GM21423 (cell line): ENCODE measurements at regions not wholly inside any gene's neighbourhood (a gene's known extent, or its start where the extent isn't known, plus 50 kb on each side); places are given as distances from the start of the nearest gene placed in this dataset.

Experiments
- ATAC-seq: cut with Tn5 transposase; IDR thresholded peaks from one replicate; pipeline ENCODE4 v1.9.1; 2021; ENCODE audit warnings: mild to moderate bottlenecking, moderate library complexity; ENCODE audit not compliant: unreplicated experiment

GRCh38 chr4:123092586-123092985, 170.2 kb upstream of the NUDT6 start:
- no peak for ATAC-seq

- ATAC-seq = no peak
Observed at GRCh38 chr4:123093236-123093635, 170.8 kb upstream of the NUDT6 start.

DNA sequence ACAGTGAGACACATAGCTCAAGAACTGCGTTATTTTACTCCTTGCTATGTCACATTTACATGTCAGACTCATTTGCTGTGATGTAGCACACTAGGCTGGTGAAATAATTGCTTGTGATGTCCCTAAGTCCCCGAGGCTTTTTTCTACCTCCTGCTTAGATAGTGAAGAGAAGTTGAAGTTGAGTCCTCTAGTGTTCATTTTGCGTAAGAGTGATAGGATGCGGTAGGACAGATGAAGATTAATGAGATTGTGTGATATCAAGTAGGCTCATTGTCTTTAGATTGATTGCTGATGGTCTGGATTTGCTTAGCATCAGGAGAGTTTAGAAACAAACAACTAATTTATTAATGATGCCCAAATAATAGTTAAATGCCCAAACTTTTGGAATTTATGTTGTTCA, 173.6 kb upstream of the NUDT6 start:
- no peak for ATAC-seq

DNA sequence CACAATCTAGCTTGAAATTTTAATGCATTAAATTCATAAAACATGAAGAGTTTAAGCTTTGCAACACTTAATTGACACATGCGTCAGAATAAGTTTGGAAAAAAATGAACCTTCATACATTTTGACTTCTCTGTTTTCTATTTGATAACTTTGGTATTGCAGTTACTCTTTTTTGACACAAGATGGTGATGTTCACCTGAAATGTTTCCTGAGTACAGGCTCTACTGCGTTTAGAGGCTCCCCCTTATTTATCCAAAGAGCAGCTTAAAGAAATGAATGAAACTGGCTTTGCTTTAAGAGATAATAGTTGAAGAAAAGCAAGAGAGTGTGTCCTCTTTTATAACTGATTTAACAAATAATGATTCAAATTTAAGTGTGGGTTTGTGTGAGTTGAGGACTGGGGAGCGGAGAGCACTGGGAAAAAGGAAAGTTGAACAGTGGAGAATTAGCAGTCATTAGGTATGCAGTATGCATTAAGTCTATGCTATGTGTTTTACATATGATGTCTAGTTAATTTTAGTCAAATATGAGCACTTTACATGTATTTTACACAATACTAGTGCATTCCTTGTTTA, 180.6 kb upstream of the NUDT6 start:
- ATAC-seq = peak; percentile 70

DNA sequence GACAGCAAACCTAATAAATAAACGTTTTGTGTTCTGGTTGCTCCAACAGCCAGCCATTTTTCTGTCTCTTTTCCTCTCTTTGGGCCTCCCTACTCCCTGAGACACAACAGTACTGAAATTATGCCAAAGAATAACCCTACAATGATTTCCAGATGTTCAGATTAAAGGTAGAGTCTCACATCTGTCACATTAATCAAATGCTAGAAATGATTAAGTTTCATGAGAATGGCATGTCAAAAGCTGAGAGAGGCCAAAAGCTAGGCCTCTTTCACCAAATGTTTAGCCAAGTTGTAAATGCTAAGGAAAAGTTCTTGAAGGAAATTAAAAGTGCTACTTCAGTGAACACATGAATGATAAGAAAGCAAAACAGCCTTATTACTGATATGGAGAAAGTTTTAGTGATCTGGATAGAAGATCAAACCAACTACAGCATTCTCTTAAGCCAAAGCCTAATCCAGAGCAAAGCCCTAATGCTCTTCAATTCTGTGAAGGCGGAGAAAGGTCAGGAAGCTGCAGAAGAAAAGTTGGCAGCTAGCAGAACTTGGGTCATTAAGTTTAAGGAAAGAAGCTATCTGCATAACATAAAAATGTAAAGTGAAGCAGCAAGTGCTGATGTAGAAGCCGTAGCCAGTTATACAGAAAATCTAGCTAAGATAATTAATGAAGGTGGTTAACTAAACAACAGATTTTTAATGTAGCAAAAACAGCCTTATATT, 182.1 kb upstream of the NUDT6 start:
- no peak for ATAC-seq

DNA sequence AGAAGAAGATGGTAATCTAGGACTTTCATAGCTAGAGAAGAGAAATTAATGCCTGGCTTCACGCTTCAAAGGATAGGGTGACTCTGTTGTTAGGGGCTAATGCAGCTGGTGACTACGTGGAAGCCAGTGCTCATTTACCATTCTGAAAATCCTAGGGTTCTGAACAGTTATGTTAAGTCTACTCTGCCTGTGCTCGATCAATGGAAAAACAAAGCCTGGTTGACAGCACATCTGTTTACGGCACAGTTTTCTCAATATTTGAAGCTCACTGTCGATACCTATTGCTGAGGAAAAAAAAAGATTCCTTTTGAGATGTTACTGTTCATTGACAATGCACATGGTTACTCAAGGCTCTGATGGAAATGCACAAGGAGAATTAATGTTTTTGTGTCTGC, 182.6 kb upstream of the NUDT6 start:
- no peak for ATAC-seq

GRCh38 chr4:123106747-123107146, 184.3 kb upstream of the NUDT6 start:
- ATAC-seq = no peak

GRCh38 chr4:123107444-123108252, 185.3 kb upstream of the NUDT6 start:
- ATAC-seq = no peak

GRCh38 chr4:123109139-123109538, 186.7 kb upstream of the NUDT6 start:
- ATAC-seq = no peak

- no peak for ATAC-seq
Observed at GRCh38 chr4:123110147-123110546, 187.8 kb upstream of the NUDT6 start.

- ATAC-seq = no peak
Observed at GRCh38 chr4:123110685-123111084, 188.3 kb upstream of the NUDT6 start.

GRCh38 chr4:123113155-123113554, 190.8 kb upstream of the NUDT6 start:
- no peak for ATAC-seq

GRCh38 chr4:123114084-123114914, 191.9 kb upstream of the NUDT6 start:
- no peak for ATAC-seq

- no peak for ATAC-seq
Observed at GRCh38 chr4:123114915-123115756, 192.7 kb upstream of the NUDT6 start.

DNA sequence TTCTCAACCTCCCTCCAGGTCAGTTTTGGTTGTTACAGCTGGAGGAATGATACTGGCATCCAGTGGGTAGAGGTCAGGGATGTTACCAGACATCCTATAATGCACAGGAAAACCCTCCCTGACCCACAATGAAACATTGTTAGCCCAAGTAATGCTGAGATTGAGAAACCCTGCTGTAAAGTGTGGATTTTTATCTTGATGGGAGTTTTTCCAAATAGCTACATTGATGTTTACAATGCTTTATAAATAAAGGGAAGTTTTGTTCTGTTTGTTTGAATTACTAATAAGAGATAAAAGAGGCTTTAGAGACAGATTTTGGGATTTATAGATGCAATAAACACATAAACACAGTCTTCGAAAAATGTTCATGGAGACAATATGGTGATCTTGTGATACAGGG, 194.0 kb upstream of the NUDT6 start:
- ATAC-seq = no peak

DNA sequence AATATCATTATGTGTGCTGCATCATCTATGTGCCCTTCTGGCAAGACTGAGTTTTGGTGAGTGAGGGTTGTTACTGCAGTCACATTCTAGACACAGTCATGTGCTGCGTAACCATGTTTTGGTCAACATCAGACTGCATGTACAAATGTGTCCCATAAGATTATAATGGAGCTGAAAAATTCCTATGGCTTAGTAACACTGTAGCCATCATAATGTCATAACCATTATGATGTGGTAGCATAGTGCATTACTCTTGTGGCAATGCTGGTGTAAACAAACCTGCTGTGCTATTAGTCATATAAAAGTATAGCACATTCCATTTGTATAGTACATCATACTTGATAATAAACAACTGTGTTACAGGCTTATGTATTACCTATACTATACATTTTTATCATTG, 198.1 kb upstream of the NUDT6 start:
- ATAC-seq = no peak

DNA sequence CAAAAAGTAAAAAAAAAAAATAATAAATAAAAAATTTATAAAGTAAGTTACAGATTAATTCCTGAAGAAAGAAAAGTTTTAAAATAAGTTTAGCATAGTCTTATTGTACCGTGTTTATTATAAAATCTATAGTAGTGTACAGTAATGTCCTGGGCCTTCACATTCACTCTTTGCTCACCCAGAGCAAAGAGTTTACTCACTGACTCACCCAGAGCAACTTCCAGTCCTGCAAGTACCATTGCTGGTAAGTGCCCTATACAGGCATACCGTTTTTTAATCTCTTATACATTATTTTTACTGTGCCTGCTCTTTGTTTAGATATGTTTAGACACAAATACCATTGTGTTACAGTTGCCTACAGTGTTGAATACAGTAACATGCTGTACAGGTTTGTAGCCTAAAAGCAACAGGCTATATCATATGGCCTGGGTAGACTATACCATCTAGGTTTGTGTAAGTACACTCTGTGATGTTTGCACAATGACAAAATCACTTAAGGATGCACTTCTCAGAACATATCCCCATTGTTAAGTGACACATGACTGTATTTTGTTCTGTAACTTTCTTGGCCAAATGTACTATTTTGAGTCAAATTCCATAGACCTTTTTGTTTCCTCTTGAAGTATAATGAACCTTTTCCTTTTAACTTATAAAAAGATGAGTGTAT, 199.0 kb upstream of the NUDT6 start:
- no peak for ATAC-seq

DNA sequence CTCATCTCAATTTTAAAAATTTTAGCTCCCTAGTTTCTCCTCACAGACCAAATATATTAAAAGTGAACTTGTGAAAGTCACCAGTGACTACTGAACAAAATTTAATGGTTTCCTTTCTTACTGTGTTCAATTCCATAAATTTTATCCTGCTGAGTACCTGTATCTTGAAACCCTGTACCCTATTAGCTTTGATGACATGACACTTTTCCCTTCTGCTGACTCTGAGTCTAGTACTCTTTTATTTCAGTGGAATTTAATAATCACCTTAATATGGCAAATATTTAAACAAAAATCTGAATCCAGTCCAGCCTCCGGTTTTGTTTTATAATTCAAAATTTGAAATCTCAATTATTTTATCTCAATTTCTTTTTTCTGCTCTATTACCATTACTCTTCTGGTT, 203.1 kb upstream of the NUDT6 start:
- ATAC-seq = no peak

DNA sequence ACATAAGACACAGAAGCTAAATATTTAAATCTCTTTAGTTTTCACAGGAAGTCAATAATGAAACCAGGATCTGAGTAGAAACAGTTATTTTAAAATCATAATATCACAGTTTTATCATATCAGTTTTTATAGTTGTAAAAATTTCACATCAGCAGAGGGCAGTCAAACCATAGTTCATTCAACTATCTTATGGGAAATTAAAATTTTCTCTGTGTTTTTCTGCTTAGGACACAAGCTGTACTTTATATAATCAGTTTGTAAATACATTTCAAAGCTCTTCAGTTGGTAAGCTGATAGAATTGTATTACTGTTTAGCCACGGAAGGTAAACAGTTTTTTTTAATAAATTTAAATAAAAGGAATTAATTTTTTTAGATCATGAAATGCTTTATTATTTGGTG, 204.8 kb upstream of the NUDT6 start:
- no peak for ATAC-seq

DNA sequence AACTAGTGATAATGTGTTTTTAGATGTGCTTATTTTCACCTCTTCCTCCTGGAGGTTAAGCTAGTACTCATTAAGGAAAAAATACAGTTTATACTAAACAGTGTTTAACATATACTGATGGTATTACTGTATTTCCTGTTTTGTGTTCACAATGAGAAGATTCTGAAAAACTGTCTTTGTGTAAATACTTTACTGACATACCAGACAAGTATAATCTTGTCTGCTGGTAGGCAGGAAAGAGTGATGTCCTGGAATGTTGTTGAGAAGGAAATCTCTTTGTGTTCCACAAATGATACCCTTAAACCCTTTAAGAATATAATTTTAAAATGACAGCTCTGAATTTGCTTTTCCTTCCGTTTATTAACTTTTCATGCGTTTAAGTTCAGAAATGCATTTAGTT, 205.5 kb upstream of the NUDT6 start:
- ATAC-seq = no peak
